ENCODE measurements at regions not wholly inside any gene's neighbourhood (a gene's known extent, or its start where the extent isn't known, plus 50 kb on each side); places are given as distances from the start of the nearest gene placed in this dataset.

GRCh38 chr16:31695667-31696066 lies 168.0 kb downstream of the AHSP start:
- H3K9me3 Mint-ChIP-seq, result no peaks in the 10 kb centered on the region
- H3K4me1 Mint-ChIP-seq, result no peaks in the 10 kb centered on the region
- peaks cover 9% of the 10 kb centered on the region for H3K27me3 Mint-ChIP-seq (ENCODE audit: low read depth)
- no peak overlapping the region for H3K27ac Mint-ChIP-seq
- H3K4me3 Mint-ChIP-seq, result no peak overlapping the region
- no peaks in the 10 kb centered on the region for H3K36me3 Mint-ChIP-seq (ENCODE audit: low read depth)
- TF ChIP-seq CTCF (IDR thresholded peaks at IDR 0.05; ENCODE audit: unreplicated experiment in 3 of 3), result no peak

GRCh38 chr16:31696968-31697743 lies 169.5 kb downstream of the AHSP start:
- H3K4me1 Mint-ChIP-seq, result peaks cover 10% of the 10 kb centered on the region
- peaks cover 4% of the 10 kb centered on the region for H3K27me3 Mint-ChIP-seq (ENCODE audit: low read depth)
- TF ChIP-seq CTCF (IDR thresholded peaks at IDR 0.05; ENCODE audit: unreplicated experiment in 3 of 3), result peak; percentile 69 to 74 (median 70)
- H3K9me3 Mint-ChIP-seq, result no peaks in the 10 kb centered on the region
- peaks cover 3% of the 10 kb centered on the region for H3K36me3 Mint-ChIP-seq (ENCODE audit: low read depth)
- peak overlapping the region; percentile 29 to 61 (median 50) for H3K4me3 Mint-ChIP-seq
- H3K27ac Mint-ChIP-seq, result no peak overlapping the region

- no peaks in the 10 kb centered on the region for H3K9me3 Mint-ChIP-seq
- no peak for TF ChIP-seq CTCF (IDR thresholded peaks at IDR 0.05; ENCODE audit: unreplicated experiment in 3 of 3)
- peaks cover 4% of the 10 kb centered on the region for H3K27me3 Mint-ChIP-seq (ENCODE audit: low read depth)
- peak overlapping the region in 1 of 3 experiments; percentile 24 for H3K4me3 Mint-ChIP-seq
- peaks cover 8% of the 10 kb centered on the region for H3K36me3 Mint-ChIP-seq (ENCODE audit: low read depth)
- peaks cover 10% of the 10 kb centered on the region for H3K4me1 Mint-ChIP-seq
- H3K27ac Mint-ChIP-seq, result no peak overlapping the region
These were observed 170.0 kb downstream of the AHSP start for GRCh38 chr16:31697744-31698125.

- no peak overlapping the region for H3K27ac Mint-ChIP-seq
- peaks cover 4% of the 10 kb centered on the region for H3K27me3 Mint-ChIP-seq (ENCODE audit: low read depth)
- no peaks in the 10 kb centered on the region for H3K9me3 Mint-ChIP-seq
- H3K4me3 Mint-ChIP-seq, result peak overlapping the region; percentile 24 to 67 (median 48)
- peaks cover 12% of the 10 kb centered on the region for H3K36me3 Mint-ChIP-seq (ENCODE audit: low read depth)
- no peak for TF ChIP-seq CTCF (IDR thresholded peaks at IDR 0.05; ENCODE audit: unreplicated experiment in 3 of 3)
- H3K4me1 Mint-ChIP-seq, result peaks cover 10% of the 10 kb centered on the region
These were observed 171.2 kb downstream of the AHSP start for GRCh38 chr16:31698901-31699300.

- peaks cover 10% of the 10 kb centered on the region for H3K4me1 Mint-ChIP-seq
These were observed 171.9 kb downstream of the AHSP start for GRCh38 chr16:31699601-31700000.

More at GRCh38 chr16:31699601-31700000, 171.9 kb downstream of the AHSP start:
- no peak for TF ChIP-seq CTCF (IDR thresholded peaks at IDR 0.05; ENCODE audit: unreplicated experiment in 3 of 3)
- Mint-ChIP-seq H3K27me3 (ENCODE audit: low read depth) (peaks cover 4% of the 10 kb centered on the region), H3K27ac (no peak overlapping the region), H3K9me3 (no peaks in the 10 kb centered on the region), H3K4me3 (peak overlapping the region; percentile 83 to 91 (median 90)), H3K36me3 (ENCODE audit: low read depth) (peaks cover 12% of the 10 kb centered on the region)

All from nephron (organoid).